Gastrocnemius medialis (tissue), 4 donors: ENCODE measurements at regions not wholly inside any gene's neighbourhood (a gene's known extent, or its start where the extent isn't known, plus 50 kb on each side); places are given as distances from the start of the nearest gene placed in this dataset.
A peak's percentile ranks its signal among the peaks of the same experiment; 100 is the strongest.

Experiments
- ATAC-seq, 2 donors: fragments of 150-250 bp; one replicate each; pipeline ENCODE4 v1.9.1; 2016
- DNase-seq, 2 donors: peaks; one replicate each; pipeline ENCODE4 v3.0.0-alpha.2; 2019
- H3K27ac ChIP-seq, 4 donors: fragments of 200-600 bp; sonication (generic); 1 replicate in 1 of 4; 2 replicates in 3 of 4; pipeline ENCODE4 v1.5.1; 2016 to 2018; ENCODE audit warnings: mild to moderate bottlenecking in 2 of 4, moderate library complexity in 1 of 4
- H3K27me3 ChIP-seq, 3 donors: fragments of 200-600 bp; sonication (generic) in 2 of 3; 1 replicate in 1 of 3; 2 replicates in 2 of 3; pipeline versions ENCODE4 v1.5.1 to v1.6.0; 2016 to 2019; ENCODE audit warnings: mild to moderate bottlenecking in 1 of 3, moderate library complexity in 1 of 3
- H3K36me3 ChIP-seq, 2 donors: fragments of 200-600 bp; sonication (generic) in 1 of 2; one replicate each; pipeline ENCODE4 v1.5.1; 2017 to 2018
- H3K4me1 ChIP-seq, 2 donors: fragments of 200-600 bp; sonication (generic) in 1 of 2; one replicate each; pipeline ENCODE4 v1.5.1; 2016 to 2017; ENCODE audit warnings: mild to moderate bottlenecking in 2 of 2
- H3K4me3 ChIP-seq, 4 donors: fragments of 200-600 bp; sonication (generic) in 3 of 4; 1 replicate in 1 of 4; 2 replicates in 3 of 4; pipeline ENCODE4 v1.5.1; 2016 to 2019; ENCODE audit warnings: mild to moderate bottlenecking in 2 of 4
- H3K9me3 ChIP-seq, 3 donors: fragments of 200-600 bp; sonication (generic) in 2 of 3; 1 replicate in 1 of 3; 2 replicates in 2 of 3; pipeline ENCODE4 v1.5.1; 2016 to 2019
- POLR2A ChIP-seq, 2 donors: fragments of 450-650 bp; IDR thresholded peaks; one replicate each; pipeline ENCODE4 v1.6.1; 2017; ENCODE audit warnings: antibody characterized with exemption in 2 of 2, mild to moderate bottlenecking in 2 of 2, moderate library complexity in 2 of 2
- in situ Hi-C, 4 donors: fragments of 200-750 bp; cut with MboI; loops; one replicate each; pipeline versions ENCODE4 v1.15.0 to v1.8.0; 2017; ENCODE audit warnings: low sequenced_read_pairs in 4 of 4
- intact Hi-C: fragments of 100-400 bp; cut with DNase I; formaldehyde crosslinking; loops from one replicate; pipeline ENCODE4 v1.15.1; 2023; ENCODE audit warnings: low total_unique reads
- TF ChIP-seq, protein P1 (sequence below), 5 experiments: fragments of 450-650 bp in 3 of 5; fragments of 200-600 bp in 2 of 5; sonication (generic) in 2 of 5; IDR thresholded peaks in 4 of 5; conservative IDR thresholded peaks in 1 of 5; 1 replicate in 4 of 5; 2 replicates in 1 of 5; pipeline ENCODE4 v1.5.1; 2016 to 2019; ENCODE audit warnings: antibody characterized with exemption in 5 of 5, mild to moderate bottlenecking in 3 of 5, moderate library complexity in 3 of 5

DNA sequence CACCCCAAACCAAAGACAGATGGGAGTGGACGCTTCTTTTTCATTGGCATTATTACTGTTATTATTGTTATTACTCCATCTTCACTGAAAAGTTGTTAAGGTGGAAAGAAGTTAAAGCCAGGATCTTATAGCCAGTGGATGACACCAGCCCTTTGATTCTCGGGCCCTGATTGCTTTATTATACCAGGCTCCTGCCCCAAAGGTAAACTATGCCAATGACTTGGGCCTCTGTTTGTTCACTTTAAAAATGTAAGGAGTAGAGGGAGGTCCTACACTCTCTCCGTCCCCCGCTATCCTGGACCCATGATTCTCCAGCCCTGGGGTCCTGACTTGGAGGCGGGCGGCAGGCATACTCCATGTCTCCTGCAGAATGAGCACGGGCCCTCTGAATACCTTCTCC lies 106.8 kb downstream of the TOMM20 start:
- Histone ChIP-seq H3K9me3 (no peaks in the 10 kb centered on the region), H3K4me3 (no peak overlapping the region), H3K36me3 (no peaks in the 10 kb centered on the region), H3K4me1 (peaks cover 11 to 18% of the 10 kb centered on the region in 2 donors), H3K27ac (no peak overlapping the region), H3K27me3 (no peaks in the 10 kb centered on the region)
- ATAC-seq (no peak), DNase-seq (no peak)
- in situ Hi-C loops = no loop called here
- no peak for TF ChIP-seq POLR2A (IDR thresholded peaks at IDR 0.05)
- TF ChIP-seq, protein P1, sequence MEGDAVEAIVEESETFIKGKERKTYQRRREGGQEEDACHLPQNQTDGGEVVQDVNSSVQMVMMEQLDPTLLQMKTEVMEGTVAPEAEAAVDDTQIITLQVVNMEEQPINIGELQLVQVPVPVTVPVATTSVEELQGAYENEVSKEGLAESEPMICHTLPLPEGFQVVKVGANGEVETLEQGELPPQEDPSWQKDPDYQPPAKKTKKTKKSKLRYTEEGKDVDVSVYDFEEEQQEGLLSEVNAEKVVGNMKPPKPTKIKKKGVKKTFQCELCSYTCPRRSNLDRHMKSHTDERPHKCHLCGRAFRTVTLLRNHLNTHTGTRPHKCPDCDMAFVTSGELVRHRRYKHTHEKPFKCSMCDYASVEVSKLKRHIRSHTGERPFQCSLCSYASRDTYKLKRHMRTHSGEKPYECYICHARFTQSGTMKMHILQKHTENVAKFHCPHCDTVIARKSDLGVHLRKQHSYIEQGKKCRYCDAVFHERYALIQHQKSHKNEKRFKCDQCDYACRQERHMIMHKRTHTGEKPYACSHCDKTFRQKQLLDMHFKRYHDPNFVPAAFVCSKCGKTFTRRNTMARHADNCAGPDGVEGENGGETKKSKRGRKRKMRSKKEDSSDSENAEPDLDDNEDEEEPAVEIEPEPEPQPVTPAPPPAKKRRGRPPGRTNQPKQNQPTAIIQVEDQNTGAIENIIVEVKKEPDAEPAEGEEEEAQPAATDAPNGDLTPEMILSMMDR (IDR thresholded peaks at IDR 0.05 in 4 of 5, conservative IDR thresholded peaks at IDR 0.05 in 1 of 5) = no peak
- intact Hi-C loops = no loop called here

DNA sequence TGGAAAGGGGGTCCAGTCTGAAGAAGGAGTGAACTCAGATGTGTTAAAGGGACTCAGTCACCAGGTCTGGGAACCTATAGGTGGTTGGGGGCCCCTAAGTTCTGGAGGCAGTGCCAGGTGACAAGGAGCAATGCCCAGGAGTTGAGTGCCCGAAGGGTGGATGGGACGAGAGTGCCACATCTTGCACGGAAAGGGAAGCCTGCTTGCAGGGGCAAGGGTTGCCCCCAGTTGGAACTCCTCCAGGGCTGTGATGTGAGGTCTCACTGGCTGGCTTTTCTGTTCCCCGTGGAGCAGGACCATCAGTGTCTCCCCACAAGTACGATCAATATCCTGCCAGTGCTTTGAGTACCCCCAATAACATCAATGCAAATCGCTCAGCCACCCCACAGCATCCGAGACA lies 107.3 kb downstream of the TOMM20 start:
- H3K36me3 ChIP-seq = no peaks in the 10 kb centered on the region
- TF ChIP-seq, protein P1 (IDR thresholded peaks at IDR 0.05 in 4 of 5, conservative IDR thresholded peaks at IDR 0.05 in 1 of 5) = no peak
- TF ChIP-seq POLR2A (IDR thresholded peaks at IDR 0.05) = no peak
- H3K27me3 ChIP-seq = no peaks in the 10 kb centered on the region
- DNase-seq = no peak
- no peak for ATAC-seq
- no peak overlapping the region for H3K4me3 ChIP-seq
- H3K9me3 ChIP-seq = no peaks in the 10 kb centered on the region
- intact Hi-C loops = no loop called here
- H3K27ac ChIP-seq = no peak overlapping the region
- H3K4me1 ChIP-seq = peaks cover 11 to 18% of the 10 kb centered on the region in 2 donors
- in situ Hi-C loops = no loop called here

DNA sequence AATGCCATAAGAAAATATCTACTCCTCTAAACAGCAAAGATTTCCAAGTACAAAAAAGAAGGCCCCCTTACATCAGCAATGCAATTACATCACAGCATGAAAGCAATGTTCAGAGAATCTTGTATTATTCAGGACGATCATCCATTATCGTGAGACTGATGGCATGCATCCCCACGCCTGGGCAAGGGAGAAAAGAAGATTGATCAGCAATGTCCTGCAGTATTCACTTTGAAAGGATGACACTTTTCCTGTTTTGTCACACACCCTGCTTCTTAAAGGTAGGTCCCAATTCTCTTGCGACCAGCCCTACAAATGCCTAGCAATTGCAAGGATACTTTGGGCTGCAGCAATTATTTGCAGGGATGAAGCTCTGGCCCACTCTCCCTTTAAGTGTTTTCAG lies 108.7 kb downstream of the TOMM20 start:
- no peak overlapping the region for H3K4me3 ChIP-seq
- ATAC-seq (no peak), DNase-seq (no peak)
- H3K4me1 ChIP-seq = peaks cover 11 to 18% of the 10 kb centered on the region in 2 donors
- H3K9me3 ChIP-seq = no peaks in the 10 kb centered on the region
- no peak for TF ChIP-seq POLR2A (IDR thresholded peaks at IDR 0.05)
- TF ChIP-seq, protein P1 (IDR thresholded peaks at IDR 0.05 in 4 of 5, conservative IDR thresholded peaks at IDR 0.05 in 1 of 5) = no peak
- intact Hi-C loops (no loop called here), in situ Hi-C loops (no loop called here)
- H3K27me3 ChIP-seq = no peaks in the 10 kb centered on the region
- H3K36me3 ChIP-seq = no peaks in the 10 kb centered on the region
- H3K27ac ChIP-seq = no peak overlapping the region

- Histone ChIP-seq H3K27ac (no peak overlapping the region), H3K27me3 (no peaks in the 10 kb centered on the region), H3K4me1 (peaks cover 11 to 18% of the 10 kb centered on the region in 2 donors), H3K36me3 (no peaks in the 10 kb centered on the region), H3K4me3 (no peak overlapping the region), H3K9me3 (no peaks in the 10 kb centered on the region)
- no peak for ATAC-seq
- intact Hi-C loops = no loop called here
- in situ Hi-C loops = no loop called here
- no peak for TF ChIP-seq POLR2A (IDR thresholded peaks at IDR 0.05)
- TF ChIP-seq, protein P1 (IDR thresholded peaks at IDR 0.05 in 4 of 5, conservative IDR thresholded peaks at IDR 0.05 in 1 of 5) = no peak
- DNase-seq = no peak
Observed at GRCh38 chr1:235019471-235019870, 109.2 kb downstream of the TOMM20 start.

DNA sequence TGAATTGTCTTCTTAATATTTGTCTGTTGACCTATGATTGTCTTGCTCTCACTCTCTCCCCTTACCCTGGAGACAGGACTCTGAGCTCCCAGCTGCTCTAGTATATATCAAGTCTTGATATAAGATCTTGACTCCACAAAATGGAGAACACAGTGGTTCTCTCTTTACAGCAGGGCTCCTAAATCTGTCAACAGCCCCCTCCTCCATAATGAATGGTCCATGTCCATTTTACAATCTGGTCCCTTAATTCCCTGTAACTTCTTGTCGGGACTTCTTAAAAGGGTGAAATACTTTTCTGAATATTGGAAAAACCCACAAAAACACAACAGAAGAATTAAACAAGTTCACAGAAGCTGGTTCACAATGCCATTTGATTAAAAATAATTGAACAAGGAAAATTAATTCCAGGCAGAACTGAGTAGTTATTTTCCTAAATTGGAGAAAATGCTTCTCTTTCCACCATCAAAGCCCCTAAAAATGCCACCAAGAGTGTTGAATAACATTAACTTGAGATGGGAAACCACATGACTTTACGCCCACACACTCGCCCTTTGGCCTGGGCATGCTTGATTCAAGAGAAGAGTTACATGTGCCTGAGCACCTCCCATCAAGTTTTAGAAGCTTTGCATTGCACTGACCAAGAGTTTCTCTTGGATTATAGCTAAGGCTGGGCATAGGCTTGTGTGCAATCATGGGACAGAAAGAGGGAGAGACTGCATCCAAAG lies 109.8 kb downstream of the TOMM20 start:
- Histone ChIP-seq H3K27ac (peak overlapping the region in 1 of 4 donors; percentile 41), H3K4me1 (peaks cover 11 to 18% of the 10 kb centered on the region in 2 donors), H3K9me3 (no peaks in the 10 kb centered on the region), H3K36me3 (no peaks in the 10 kb centered on the region), H3K4me3 (no peak overlapping the region), H3K27me3 (no peaks in the 10 kb centered on the region)
- intact Hi-C loops = no loop called here
- in situ Hi-C loops = no loop called here
- no peak for DNase-seq
- TF ChIP-seq POLR2A (IDR thresholded peaks at IDR 0.05) = no peak
- TF ChIP-seq, protein P1 (IDR thresholded peaks at IDR 0.05 in 4 of 5, conservative IDR thresholded peaks at IDR 0.05 in 1 of 5) = no peak
- ATAC-seq = no peak
